SW480 (cell line): ENCODE measurements at regions not wholly inside any gene's neighbourhood (a gene's known extent, or its start where the extent isn't known, plus 50 kb on each side); places are given as distances from the start of the nearest gene placed in this dataset.

Experiments
- DNase-seq: peaks from one replicate; pipeline ENCODE4 v3.0.0-alpha.2; 2016; ENCODE audit warnings: low spot score

- DNase-seq: no peak
Observed at GRCh38 chr9:84393266-84393950, 52.9 kb upstream of the SLC28A3 start.

- no peak for DNase-seq
Observed at GRCh38 chr9:84394036-84394435, 53.5 kb upstream of the SLC28A3 start.

GRCh38 chr9:84397151-84397728 lies 56.7 kb upstream of the SLC28A3 start:
- peak; percentile 65 for DNase-seq

GRCh38 chr9:84397822-84398221 lies 57.3 kb upstream of the SLC28A3 start:
- no peak for DNase-seq

GRCh38 chr9:84402517-84402916 lies 62.0 kb upstream of the SLC28A3 start:
- no peak for DNase-seq

- no peak for DNase-seq
Observed at GRCh38 chr9:84403288-84403687, 62.7 kb upstream of the SLC28A3 start.

GRCh38 chr9:84404095-84404686 lies 63.6 kb upstream of the SLC28A3 start:
- peak; percentile 9 for DNase-seq

GRCh38 chr9:84405667-84406066 lies 65.1 kb upstream of the SLC28A3 start:
- no peak for DNase-seq

- DNase-seq: no peak
Observed at GRCh38 chr9:84408416-84408815, 67.9 kb upstream of the SLC28A3 start.

GRCh38 chr9:84411683-84412267 lies 71.2 kb upstream of the SLC28A3 start:
- no peak for DNase-seq

- no peak for DNase-seq
Observed at GRCh38 chr9:84412654-84413053, 72.1 kb upstream of the SLC28A3 start.

- no peak for DNase-seq
Observed at GRCh38 chr9:84413301-84413700, 72.7 kb upstream of the SLC28A3 start.

- no peak for DNase-seq
Observed at GRCh38 chr9:84419031-84419602, 78.6 kb upstream of the SLC28A3 start.

GRCh38 chr9:84424931-84425330 lies 84.4 kb upstream of the SLC28A3 start:
- DNase-seq: no peak

GRCh38 chr9:84432746-84433145 lies 92.2 kb upstream of the SLC28A3 start:
- no peak for DNase-seq

GRCh38 chr9:84435902-84436301 lies 95.3 kb upstream of the SLC28A3 start:
- no peak for DNase-seq

GRCh38 chr9:84436386-84437109 lies 96.0 kb upstream of the SLC28A3 start:
- no peak for DNase-seq

- DNase-seq: no peak
Observed at GRCh38 chr9:84438391-84438790, 97.8 kb upstream of the SLC28A3 start.

GRCh38 chr9:84439250-84439649 lies 98.7 kb upstream of the SLC28A3 start:
- peak; percentile 14 for DNase-seq

GRCh38 chr9:84442712-84443111 lies 102.2 kb upstream of the SLC28A3 start:
- DNase-seq: no peak

- DNase-seq: no peak
Observed at GRCh38 chr9:84445737-84446136, 105.2 kb upstream of the SLC28A3 start.

- DNase-seq: no peak
Observed at GRCh38 chr9:84447305-84447704, 106.7 kb upstream of the SLC28A3 start.
